Esophagus muscularis mucosa (tissue), 4 donors: ENCODE measurements at regions not wholly inside any gene's neighbourhood (a gene's known extent, or its start where the extent isn't known, plus 50 kb on each side); places are given as distances from the start of the nearest gene placed in this dataset.

Source experiments
- DNase-seq: peaks from one replicate; pipeline ENCODE4 v3.0.0-alpha.2; 2017; ENCODE audit errors: extremely low spot score
- H3K27ac ChIP-seq, 4 donors: fragments of 200-600 bp; sonication (generic); replicated peaks in 1 of 4; 1 replicate in 3 of 4; 2 replicates in 1 of 4; pipeline ENCODE4 v1.5.1; 2016 to 2019; ENCODE audit warnings: mild to moderate bottlenecking in 1 of 4
- H3K27me3 ChIP-seq, 4 donors: fragments of 200-600 bp; sonication (generic); one replicate each; pipeline versions ENCODE4 v1.5.1 to v1.6.0; 2016 to 2019
- H3K36me3 ChIP-seq, 4 donors: fragments of 200-600 bp; sonication (generic); one replicate each; pipeline ENCODE4 v1.5.1; 2016 to 2019
- H3K4me1 ChIP-seq, 4 donors: fragments of 200-600 bp; sonication (generic); one replicate each; pipeline ENCODE4 v1.5.1; 2016 to 2019
- H3K4me3 ChIP-seq, 4 donors: fragments of 200-600 bp; sonication (generic); 1 replicate in 2 of 4; 2 replicates in 2 of 4; pipeline ENCODE4 v1.5.1; 2016 to 2019; ENCODE audit warnings: mild to moderate bottlenecking in 4 of 4, moderate library complexity in 1 of 4
- H3K9me3 ChIP-seq, 4 donors: fragments of 200-600 bp; sonication (generic); 1 replicate in 3 of 4; 2 replicates in 1 of 4; pipeline ENCODE4 v1.5.1; 2016 to 2019
- CTCF ChIP-seq, 3 experiments: fragments of 200-600 bp in 2 of 3; fragments of 450-650 bp in 1 of 3; sonication (generic) in 2 of 3; IDR thresholded peaks; one replicate each; pipeline ENCODE4 v1.5.1; 2017 to 2019; ENCODE audit warnings: antibody characterized with exemption in 3 of 3, mild to moderate bottlenecking in 2 of 3, moderate library complexity in 1 of 3
- EP300 ChIP-seq: sonication (generic); formaldehyde crosslinking; IDR thresholded peaks from one replicate; pipeline ENCODE4 v1.6.1; 2017; ENCODE audit warnings: antibody characterized with exemption
- POLR2A ChIP-seq: fragments of 450-650 bp; IDR thresholded peaks from one replicate; pipeline ENCODE4 v1.6.1; 2017; ENCODE audit warnings: antibody characterized with exemption, moderate library complexity, mild to moderate bottlenecking, low read depth
- POLR2AphosphoS5 ChIP-seq, 2 donors: sonication (generic); formaldehyde crosslinking; IDR thresholded peaks; one replicate each; pipeline ENCODE4 v1.6.1; 2017; ENCODE audit warnings: antibody characterized with exemption in 2 of 2
- WGBS: methylation state at CpG from one replicate; pipeline ENCODE4 v1.1.5; 2018; 5-methylcytosine and 5-hydroxymethylcytosine counted together
- intact Hi-C: fragments of 100-400 bp; cut with DNase I; formaldehyde crosslinking; loops from one replicate; pipeline ENCODE4 v1.15.1; 2023

- 92% methylated on average over 5 of the region's 5 CpGs for WGBS
- no peaks in the 10 kb centered on the region for H3K9me3 ChIP-seq
Observed at GRCh38 chr14:83535444-83535843, 1994.5 kb upstream of the FLRT2 start.

GRCh38 chr14:83541147-83541546, 1988.8 kb upstream of the FLRT2 start:
- 92% methylated on average over 12 of the region's 13 CpGs for WGBS
- DNase-seq = no peak
- intact Hi-C loops = no loop called here
- H3K36me3 ChIP-seq = no peaks in the 10 kb centered on the region
- no peaks in the 10 kb centered on the region for H3K4me1 ChIP-seq
- H3K27me3 ChIP-seq = no peaks in the 10 kb centered on the region
- TF ChIP-seq EP300 (no peak), POLR2A (no peak), POLR2AphosphoS5 (IDR thresholded peaks at IDR 0.05) (no peak), CTCF (IDR thresholded peaks at IDR 0.05) (no peak)
- H3K27ac ChIP-seq = no peak overlapping the region
- no peaks in the 10 kb centered on the region for H3K9me3 ChIP-seq
- no peak overlapping the region for H3K4me3 ChIP-seq

More at GRCh38 chr14:83535444-83535843, 1994.5 kb upstream of the FLRT2 start:
- Histone ChIP-seq H3K4me1 (no peaks in the 10 kb centered on the region), H3K36me3 (no peaks in the 10 kb centered on the region), H3K27ac (no peak overlapping the region), H3K27me3 (no peaks in the 10 kb centered on the region), H3K4me3 (no peak overlapping the region)
- no peak for DNase-seq
- TF ChIP-seq CTCF (IDR thresholded peaks at IDR 0.05) (no peak), POLR2AphosphoS5 (IDR thresholded peaks at IDR 0.05) (no peak), POLR2A (no peak), EP300 (no peak)
- intact Hi-C loops = no loop called here

- no peak for DNase-seq
- TF ChIP-seq CTCF (IDR thresholded peaks at IDR 0.05) (no peak), POLR2A (no peak), POLR2AphosphoS5 (IDR thresholded peaks at IDR 0.05) (no peak), EP300 (no peak)
- H3K27me3 ChIP-seq = no peaks in the 10 kb centered on the region
- H3K4me1 ChIP-seq = peaks cover 0 to 7% (median 4%) of the 10 kb centered on the region in 4 donors
- no peaks in the 10 kb centered on the region for H3K9me3 ChIP-seq
- no peaks in the 10 kb centered on the region for H3K36me3 ChIP-seq
- no peak overlapping the region for H3K27ac ChIP-seq
- no peak overlapping the region for H3K4me3 ChIP-seq
- 42% methylated on average over 5 of the region's 5 CpGs for WGBS
- intact Hi-C loops = no loop called here
Observed at GRCh38 chr14:83548061-83548839, 1981.7 kb upstream of the FLRT2 start.

- Histone ChIP-seq H3K4me1 (no peaks in the 10 kb centered on the region), H3K36me3 (no peaks in the 10 kb centered on the region)
- intact Hi-C loops = no loop called here
Observed at GRCh38 chr14:83556065-83556464, 1973.9 kb upstream of the FLRT2 start.

More at GRCh38 chr14:83556065-83556464, 1973.9 kb upstream of the FLRT2 start:
- WGBS = 88% methylated on average over 2 of the region's 2 CpGs
- TF ChIP-seq POLR2AphosphoS5 (IDR thresholded peaks at IDR 0.05) (no peak), EP300 (no peak), CTCF (IDR thresholded peaks at IDR 0.05) (no peak), POLR2A (no peak)
- H3K27ac ChIP-seq = no peak overlapping the region
- H3K4me3 ChIP-seq = no peak overlapping the region
- H3K9me3 ChIP-seq = no peaks in the 10 kb centered on the region
- no peak for DNase-seq
- no peaks in the 10 kb centered on the region for H3K27me3 ChIP-seq
